Esophagus squamous epithelium (tissue), 4 donors: ENCODE measurements at regions not wholly inside any gene's neighbourhood (a gene's known extent, or its start where the extent isn't known, plus 50 kb on each side); places are given as distances from the start of the nearest gene placed in this dataset.

Experiments
- CTCF ChIP-seq, 6 experiments: fragments of 450-650 bp in 4 of 6; fragments of 200-600 bp in 2 of 6; sonication (generic) in 2 of 6; IDR thresholded peaks; one replicate each; pipeline ENCODE4 v1.5.1; 2016 to 2019; ENCODE audit warnings: antibody characterized with exemption in 6 of 6, mild to moderate bottlenecking in 4 of 6, moderate library complexity in 4 of 6
- POLR2A ChIP-seq, 4 donors: fragments of 450-650 bp; IDR thresholded peaks; one replicate each; pipeline ENCODE4 v1.6.1; 2017; ENCODE audit warnings: antibody characterized with exemption in 4 of 4, mild to moderate bottlenecking in 4 of 4, moderate library complexity in 3 of 4

- TF ChIP-seq CTCF (IDR thresholded peaks at IDR 0.05) (no peak), POLR2A (IDR thresholded peaks at IDR 0.05) (no peak)
Measured at GRCh38 chr6:87763901-87764300, 61.9 kb upstream of the AKIRIN2 start.
